Mesendoderm (in vitro differentiated cells): ENCODE measurements at regions not wholly inside any gene's neighbourhood (a gene's known extent, or its start where the extent isn't known, plus 50 kb on each side); places are given as distances from the start of the nearest gene placed in this dataset.

Experiments
- DNase-seq: peaks from one replicate; pipeline ENCODE4 v3.0.0; 2013
- H2AK5ac ChIP-seq: 2 replicates; pipeline ENCODE4 v1.6.1; 2013; ENCODE audit warnings: low read length, inconsistent platforms
- H2BK120ac ChIP-seq: 2 replicates; pipeline ENCODE4 v1.6.1; 2013; ENCODE audit warnings: low read depth, mild to moderate bottlenecking, low read length, moderate library complexity, mixed read lengths
- H2BK15ac ChIP-seq: replicated peaks from 2 replicates; pipeline ENCODE4 v1.6.1; 2013; ENCODE audit warnings: low read depth, mild to moderate bottlenecking, moderate library complexity
- H2BK5ac ChIP-seq: 2 replicates; pipeline ENCODE4 v1.6.1; 2013; ENCODE audit warnings: low read length, inconsistent platforms
- H3K18ac ChIP-seq: 2 replicates; pipeline ENCODE4 v1.6.1; 2013; ENCODE audit warnings: mild to moderate bottlenecking, low read length, mixed read lengths
- H3K23ac ChIP-seq: one replicate; pipeline ENCODE4 v1.6.1; 2013; ENCODE audit warnings: low read length
- H3K27ac ChIP-seq: 2 replicates; pipeline ENCODE4 v1.5.1; 2013; ENCODE audit warnings: low read depth, mild to moderate bottlenecking, inconsistent platforms, low read length, moderate library complexity
- H3K27me3 ChIP-seq: 2 replicates; pipeline ENCODE4 v1.6.1; 2013; ENCODE audit warnings: low read length, control low read depth, mild to moderate bottlenecking, inconsistent platforms; ENCODE audit not compliant: insufficient read depth, poor library complexity
- H3K36me3 ChIP-seq: 2 replicates; pipeline ENCODE4 v1.6.1; 2013; ENCODE audit warnings: low read length, inconsistent platforms; ENCODE audit not compliant: control insufficient read depth, insufficient read depth
- H3K4ac ChIP-seq: one replicate; pipeline ENCODE4 v1.6.1; 2013; ENCODE audit warnings: low read depth, mild to moderate bottlenecking, low read length, moderate library complexity
- H3K4me1 ChIP-seq: 2 replicates; pipeline ENCODE4 v1.6.1; 2013; ENCODE audit warnings: low read depth, low read length, inconsistent platforms; ENCODE audit not compliant: control insufficient read depth
- H3K4me2 ChIP-seq: 2 replicates; pipeline ENCODE4 v1.6.1; 2013; ENCODE audit warnings: low read length
- H3K4me3 ChIP-seq: 2 replicates; pipeline ENCODE4 v1.5.1; 2013; ENCODE audit warnings: mild to moderate bottlenecking, low read length
- H3K56ac ChIP-seq: one replicate; pipeline ENCODE4 v1.6.1; 2013; ENCODE audit warnings: low read length
- H3K79me1 ChIP-seq: 2 replicates; pipeline ENCODE4 v1.6.1; 2013; ENCODE audit warnings: low read length, inconsistent platforms
- H3K79me2 ChIP-seq: 2 replicates; pipeline ENCODE4 v1.6.1; 2013; ENCODE audit warnings: mild to moderate bottlenecking, low read length; ENCODE audit not compliant: control insufficient read depth, insufficient read depth
- H3K9ac ChIP-seq: 2 replicates; pipeline ENCODE4 v1.6.1; 2013; ENCODE audit warnings: low read length, inconsistent platforms
- H4K5ac ChIP-seq: one replicate; pipeline ENCODE4 v1.6.1; 2013; ENCODE audit warnings: low read length
- H4K8ac ChIP-seq: one replicate; pipeline ENCODE4 v1.6.1; 2013; ENCODE audit warnings: low read depth, mild to moderate bottlenecking, control low read depth, low read length, moderate library complexity
- WGBS: extraction: QIAGEN DNeasy Blood & Tissue Kit; methylation state at CpG from one replicate; pipeline ENCODE4 v1.1.7; 2013; ENCODE audit warnings: low lambda C conversion rate, missing lambda C conversion rate; ENCODE audit not compliant: insufficient coverage; ENCODE audit errors: extremely low coverage; 5-methylcytosine and 5-hydroxymethylcytosine counted together

- Histone ChIP-seq H3K36me3 (no peaks in the 10 kb centered on the region), H3K27me3 (no peaks in the 10 kb centered on the region), H3K9ac (no peak overlapping the region), H4K5ac (no peak overlapping the region), H3K4me2 (no peak overlapping the region), H3K56ac (no peak overlapping the region), H2BK120ac (no peak overlapping the region), H3K23ac (no peak overlapping the region), H3K4ac (no peak overlapping the region), H3K79me1 (no peaks in the 10 kb centered on the region), H3K18ac (no peak overlapping the region), H2BK15ac (no peak overlapping the region), H4K8ac (no peak overlapping the region), H3K4me3 (no peak overlapping the region), H2BK5ac (no peak overlapping the region), H3K27ac (no peak overlapping the region), H2AK5ac (no peak overlapping the region), H3K79me2 (no peaks in the 10 kb centered on the region), H3K4me1 (no peaks in the 10 kb centered on the region)
- no CpG with 5 or more reads among the region's 3 CpGs for whole genome bisulfite sequencing
- no peak for DNase-seq
These were observed 94.1 kb upstream of the SLC7A1 start for GRCh38 chr13:29689548-29689947.

- no peaks in the 10 kb centered on the region for H3K4me1 ChIP-seq
- no peaks in the 10 kb centered on the region for H3K79me1 ChIP-seq
- DNase-seq: no peak
- H3K4me2 ChIP-seq: no peak overlapping the region
- H3K27ac ChIP-seq: no peak overlapping the region
- H3K36me3 ChIP-seq: no peaks in the 10 kb centered on the region
- no peaks in the 10 kb centered on the region for H3K27me3 ChIP-seq
- no peak overlapping the region for H3K4ac ChIP-seq
- no peak overlapping the region for H2BK5ac ChIP-seq
- H3K4me3 ChIP-seq: no peak overlapping the region
- H3K56ac ChIP-seq: no peak overlapping the region
- H2BK15ac ChIP-seq: no peak overlapping the region
- no peak overlapping the region for H3K18ac ChIP-seq
- WGBS: no CpG with 5 or more reads among the region's 3 CpGs
- no peak overlapping the region for H4K8ac ChIP-seq
- H4K5ac ChIP-seq: no peak overlapping the region
- no peak overlapping the region for H3K23ac ChIP-seq
- H2AK5ac ChIP-seq: no peak overlapping the region
- no peak overlapping the region for H2BK120ac ChIP-seq
- no peaks in the 10 kb centered on the region for H3K79me2 ChIP-seq
- no peak overlapping the region for H3K9ac ChIP-seq
These were observed 92.7 kb upstream of the SLC7A1 start for GRCh38 chr13:29688193-29688592.

- Histone ChIP-seq H3K27me3 (no peaks in the 10 kb centered on the region), H3K79me2 (no peaks in the 10 kb centered on the region), H3K9ac (no peak overlapping the region), H3K23ac (no peak overlapping the region), H2BK120ac (no peak overlapping the region), H4K8ac (no peak overlapping the region), H3K56ac (no peak overlapping the region), H3K4me2 (no peak overlapping the region), H4K5ac (no peak overlapping the region), H3K18ac (no peak overlapping the region), H3K27ac (no peak overlapping the region), H3K4me3 (no peak overlapping the region), H3K4ac (no peak overlapping the region), H2AK5ac (no peak overlapping the region), H3K36me3 (no peaks in the 10 kb centered on the region), H3K79me1 (no peaks in the 10 kb centered on the region), H2BK15ac (no peak overlapping the region), H2BK5ac (no peak overlapping the region), H3K4me1 (no peaks in the 10 kb centered on the region)
- no CpG with 5 or more reads among the region's 1 CpG for WGBS
- DNase-seq: no peak
These were observed 89.0 kb upstream of the SLC7A1 start for GRCh38 chr13:29684441-29684840.

GRCh38 chr13:29683041-29683440 lies 87.6 kb upstream of the SLC7A1 start:
- Histone ChIP-seq H2BK5ac (no peak overlapping the region), H3K18ac (no peak overlapping the region), H2BK120ac (no peak overlapping the region), H3K9ac (no peak overlapping the region), H3K79me2 (no peaks in the 10 kb centered on the region), H4K8ac (no peak overlapping the region), H3K4me2 (no peak overlapping the region), H3K23ac (no peak overlapping the region), H2AK5ac (no peak overlapping the region), H4K5ac (no peak overlapping the region), H3K36me3 (no peaks in the 10 kb centered on the region), H3K27me3 (no peaks in the 10 kb centered on the region), H2BK15ac (no peak overlapping the region), H3K4ac (no peak overlapping the region), H3K4me1 (no peaks in the 10 kb centered on the region), H3K79me1 (no peaks in the 10 kb centered on the region), H3K27ac (no peak overlapping the region), H3K56ac (no peak overlapping the region), H3K4me3 (no peak overlapping the region)
- no peak for DNase-seq
- no CpG with 5 or more reads among the region's 4 CpGs for WGBS

- Histone ChIP-seq H3K9ac (no peak overlapping the region), H3K4me1 (no peaks in the 10 kb centered on the region), H3K4ac (no peak overlapping the region), H2BK5ac (no peak overlapping the region), H3K36me3 (no peaks in the 10 kb centered on the region), H3K4me2 (no peak overlapping the region), H3K18ac (no peak overlapping the region), H3K27me3 (no peaks in the 10 kb centered on the region), H3K23ac (no peak overlapping the region), H3K79me2 (no peaks in the 10 kb centered on the region), H2BK15ac (no peak overlapping the region), H2AK5ac (no peak overlapping the region), H3K27ac (no peak overlapping the region), H4K5ac (no peak overlapping the region), H3K4me3 (no peak overlapping the region), H2BK120ac (no peak overlapping the region), H3K79me1 (no peaks in the 10 kb centered on the region), H4K8ac (no peak overlapping the region), H3K56ac (no peak overlapping the region)
- WGBS: no CpG with 5 or more reads among the region's 3 CpGs
- DNase-seq: no peak
These were observed 86.4 kb upstream of the SLC7A1 start for GRCh38 chr13:29681864-29682263.

GRCh38 chr13:29679396-29680053 lies 84.0 kb upstream of the SLC7A1 start:
- Histone ChIP-seq H4K5ac (no peak overlapping the region), H3K27ac (no peak overlapping the region), H3K18ac (no peak overlapping the region), H3K4me2 (no peak overlapping the region), H3K9ac (no peak overlapping the region), H3K4me1 (no peaks in the 10 kb centered on the region), H3K36me3 (no peaks in the 10 kb centered on the region), H2AK5ac (no peak overlapping the region), H2BK5ac (no peak overlapping the region), H3K56ac (no peak overlapping the region), H3K79me1 (no peaks in the 10 kb centered on the region), H3K27me3 (no peaks in the 10 kb centered on the region), H4K8ac (no peak overlapping the region), H2BK120ac (no peak overlapping the region), H3K4me3 (no peak overlapping the region), H2BK15ac (no peak overlapping the region), H3K23ac (no peak overlapping the region), H3K79me2 (no peaks in the 10 kb centered on the region), H3K4ac (no peak overlapping the region)
- DNase-seq: no peak
- WGBS: no CpG with 5 or more reads among the region's 9 CpGs
